T-cell (primary cell): ENCODE measurements at regions not wholly inside any gene's neighbourhood (a gene's known extent, or its start where the extent isn't known, plus 50 kb on each side); places are given as distances from the start of the nearest gene placed in this dataset.

Experiments
- ATAC-seq, 4 experiments: fragments of 200-7000 bp in 3 of 4; fragments of 150-1000 bp in 1 of 4; cut with Tn5 transposase; replicated peaks in 1 of 4; 1 replicate in 3 of 4; 2 replicates in 1 of 4; pipeline ENCODE4 v1.10.0; 2021; ENCODE audit warnings: moderate library complexity in 3 of 4, mild to moderate bottlenecking in 2 of 4, moderate number of reproducible peaks in 1 of 4
- CTCF ChIA-PET, 2 donors: fragments of 300-600 bp; sonication (Branson Sonifier 250); formaldehyde crosslinking; loops; one replicate each; lab custom pipeline; 2022; ENCODE audit warnings: antibody characterized with exemption in 2 of 2; lab: Charles Lee
- POLR2A ChIA-PET, 2 donors: fragments of 300-600 bp; sonication (Branson Sonifier 250); formaldehyde crosslinking; loops; one replicate each; lab custom pipeline; 2022; ENCODE audit warnings: antibody characterized with exemption in 2 of 2; lab: Charles Lee
- DNase-seq, 35 experiments: peaks; one replicate each; pipeline versions ENCODE4 v3.0.0 to v3.0.0-alpha.2; 2013 to 2023
- H3K27ac ChIP-seq: one replicate; pipeline ENCODE4 v1.5.1; 2013; ENCODE audit warnings: low read length
- H3K27me3 ChIP-seq, 2 experiments: replicated peaks in 1 of 2; 1 replicate in 1 of 2; 2 replicates in 1 of 2; pipeline versions ENCODE4 v1.6.1 to v1.7.0; 2013; ENCODE audit warnings: low read length in 1 of 2, mixed read lengths in 1 of 2; ENCODE audit not compliant: control insufficient read depth in 2 of 2, insufficient read depth in 2 of 2; ENCODE audit errors: extremely low read depth in 1 of 2
- H3K36me3 ChIP-seq, 2 donors: 1 replicate in 1 of 2; 2 replicates in 1 of 2; pipeline versions ENCODE4 v1.6.1 to v1.7.0; 2013; ENCODE audit warnings: low read length in 1 of 2; ENCODE audit not compliant: control insufficient read depth in 2 of 2, insufficient read depth in 1 of 2; ENCODE audit errors: extremely low read depth in 1 of 2
- H3K4me1 ChIP-seq, 2 experiments: 1 replicate in 1 of 2; 2 replicates in 1 of 2; pipeline versions ENCODE4 v1.6.1 to v1.7.0; 2013; ENCODE audit warnings: low read length in 2 of 2, mixed read lengths in 1 of 2; ENCODE audit not compliant: insufficient read depth in 2 of 2, control insufficient read depth in 1 of 2; ENCODE audit errors: extremely low read depth in 1 of 2
- H3K4me3 ChIP-seq, 2 donors: 1 replicate in 1 of 2; 2 replicates in 1 of 2; pipeline versions ENCODE4 v1.5.1 to v1.7.0; 2013; ENCODE audit warnings: mild to moderate bottlenecking in 2 of 2, low read length in 1 of 2, moderate library complexity in 1 of 2; ENCODE audit not compliant: control insufficient read depth in 1 of 2; ENCODE audit errors: extremely low read depth in 1 of 2
- H3K9me3 ChIP-seq: 2 replicates; pipeline ENCODE4 v1.7.0; 2013
- H3K27ac Mint-ChIP-seq, 2 donors: one replicate each; pipeline ENCODE4 v1.8.0; 2020 to 2021; ENCODE audit warnings: mild to moderate bottlenecking in 2 of 2, mixed read lengths in 2 of 2
- H3K27me3 Mint-ChIP-seq, 2 donors: one replicate each; pipeline ENCODE4 v1.8.0; 2021 to 2022; ENCODE audit warnings: mixed read lengths in 2 of 2
- H3K36me3 Mint-ChIP-seq: one replicate; pipeline ENCODE4 v1.8.0; 2021; ENCODE audit warnings: mixed read lengths
- H3K4me1 Mint-ChIP-seq, 3 donors: one replicate each; pipeline ENCODE4 v1.8.0; 2020 to 2022; ENCODE audit warnings: mixed read lengths in 3 of 3, mild to moderate bottlenecking in 1 of 3
- H3K4me3 Mint-ChIP-seq, 3 donors: one replicate each; pipeline ENCODE4 v1.8.0; 2020 to 2022; ENCODE audit warnings: mild to moderate bottlenecking in 3 of 3, mixed read lengths in 3 of 3, moderate library complexity in 3 of 3
- H3K9me3 Mint-ChIP-seq, 3 donors: one replicate each; pipeline ENCODE4 v1.8.0; 2020 to 2022; ENCODE audit warnings: mixed read lengths in 3 of 3
- WGBS: methylation state at CpG from one replicate; pipeline ENCODE4 v1.1.5; 2013; ENCODE audit warnings: missing lambda C conversion rate; ENCODE audit not compliant: insufficient coverage; 5-methylcytosine and 5-hydroxymethylcytosine counted together

- Mint-ChIP-seq H3K36me3 (no peaks in the 10 kb centered on the region), H3K27me3 (no peaks in the 10 kb centered on the region), H3K9me3 (peaks cover 5 to 20% (median 9%) of the 10 kb centered on the region in 3 donors), H3K4me3 (no peak overlapping the region), H3K4me1 (no peaks in the 10 kb centered on the region), H3K27ac (no peak overlapping the region)
- Histone ChIP-seq H3K9me3 (no peaks in the 10 kb centered on the region), H3K36me3 (no peaks in the 10 kb centered on the region), H3K27me3 (no peaks in the 10 kb centered on the region), H3K4me3 (no peak overlapping the region), H3K27ac (no peak overlapping the region), H3K4me1 (no peaks in the 10 kb centered on the region)
- ATAC-seq (no peak), DNase-seq (no peak)
- POLR2A ChIA-PET: no interaction called here
- CTCF ChIA-PET: no interaction called here
- WGBS: 80% methylated on average over 1 of the region's 4 CpGs
Measured at GRCh38 chr9:23638837-23639426, 187.1 kb downstream of the ELAVL2 start.
